Smooth muscle cell (in vitro differentiated cells): ENCODE measurements at regions not wholly inside any gene's neighbourhood (a gene's known extent, or its start where the extent isn't known, plus 50 kb on each side); places are given as distances from the start of the nearest gene placed in this dataset.
A peak's percentile ranks its signal among the peaks of the same experiment; 100 is the strongest.
"Not testable (repeated sequence)": the region's sequence is repeated elsewhere in the genome, so short reads cannot be mapped to it uniquely, and the experiment has no call there.

Experiments
- DNase-seq: peaks from one replicate; lab custom pipeline; 2025; ENCODE audit not compliant: unreplicated experiment; lab: John Stamatoyannopoulos, UW
- H2AFZ ChIP-seq: fragments of 200-600 bp; sonication (generic); 2 replicates; pipeline ENCODE4 v1.6.0; 2016; ENCODE audit warnings: antibody characterized with exemption, low read depth, mild to moderate bottlenecking
- H3F3A ChIP-seq: fragments of 200-600 bp; sonication (generic); 2 replicates; pipeline ENCODE4 v1.6.0; 2017; ENCODE audit warnings: antibody characterized with exemption, low read depth
- H3K27ac ChIP-seq: fragments of 200-600 bp; sonication (generic); 2 replicates; pipeline ENCODE4 v1.5.1; 2016; ENCODE audit warnings: low read depth, mild to moderate bottlenecking
- H3K27me3 ChIP-seq: fragments of 200-600 bp; sonication (generic); 2 replicates; pipeline ENCODE4 v1.6.1; 2016; ENCODE audit warnings: low read depth, mild to moderate bottlenecking
- H3K36me3 ChIP-seq: fragments of 200-600 bp; sonication (generic); 2 replicates; pipeline ENCODE4 v1.5.1; 2016; ENCODE audit warnings: low read depth
- H3K4me1 ChIP-seq: fragments of 200-600 bp; sonication (generic); 2 replicates; pipeline ENCODE4 v1.5.1; 2016; ENCODE audit warnings: low read depth
- H3K4me2 ChIP-seq: fragments of 200-600 bp; sonication (generic); 2 replicates; pipeline ENCODE4 v1.6.0; 2016; ENCODE audit warnings: mild to moderate bottlenecking
- H3K4me3 ChIP-seq: fragments of 200-600 bp; sonication (generic); 2 replicates; pipeline ENCODE4 v1.5.1; 2016; ENCODE audit warnings: mild to moderate bottlenecking
- H3K79me2 ChIP-seq: fragments of 200-600 bp; sonication (generic); 2 replicates; pipeline ENCODE4 v1.6.0; 2016; ENCODE audit warnings: low read depth, mild to moderate bottlenecking
- H3K9ac ChIP-seq: fragments of 200-600 bp; sonication (generic); 2 replicates; pipeline ENCODE4 v1.6.0; 2016; ENCODE audit warnings: low read depth
- H3K9me3 ChIP-seq: fragments of 200-600 bp; sonication (generic); replicated peaks from 2 replicates; pipeline ENCODE4 v1.5.1; 2016; ENCODE audit warnings: low read depth
- H4K20me1 ChIP-seq: fragments of 200-600 bp; sonication (generic); 2 replicates; pipeline ENCODE4 v1.6.0; 2016; ENCODE audit warnings: low read depth
- WGBS: methylation state at CpG from one replicate; pipeline ENCODE4 v1.1.7; 2016; ENCODE audit warnings: low lambda C conversion rate; 5-methylcytosine and 5-hydroxymethylcytosine counted together
- TF ChIP-seq, protein P1 (sequence below): fragments of 200-600 bp; sonication (generic); IDR thresholded peaks from 2 replicates; pipeline ENCODE4 v1.5.1; 2017; ENCODE audit warnings: borderline replicate concordance, mild to moderate bottlenecking, antibody characterized with exemption; ENCODE audit not compliant: insufficient read depth, poor library complexity, severe bottlenecking

DNA sequence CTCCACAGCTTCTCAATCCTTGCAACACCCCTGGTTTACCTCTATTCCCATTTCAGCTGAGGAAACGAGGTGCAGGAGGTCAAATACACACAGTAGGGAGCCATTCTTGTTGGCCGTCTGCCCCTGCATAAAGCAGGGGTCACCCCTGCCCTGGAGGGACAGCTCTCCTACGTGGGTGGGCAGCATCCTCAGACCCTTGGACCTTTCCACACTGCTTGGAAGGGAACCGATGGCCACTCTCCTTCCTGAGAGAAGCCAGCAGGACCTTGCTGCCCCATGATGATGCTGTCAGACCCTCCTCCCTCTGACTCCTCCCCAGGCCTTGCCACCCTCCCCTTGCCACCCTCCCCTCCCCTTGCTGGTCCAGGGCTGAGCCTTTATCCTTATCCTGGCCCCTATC is 121.1 kb upstream of the SYT13 start:
- no peaks in the 10 kb centered on the region for H3K27me3 ChIP-seq
- H3K4me2 ChIP-seq: no peak overlapping the region
- H3K27ac ChIP-seq: no peak overlapping the region
- no peak overlapping the region for H3K9ac ChIP-seq
- no peaks in the 10 kb centered on the region for H3K36me3 ChIP-seq
- no peak for DNase-seq
- H3F3A ChIP-seq: peaks cover 7% of the 10 kb centered on the region
- H4K20me1 ChIP-seq: no peaks in the 10 kb centered on the region
- no peak overlapping the region for H3K4me3 ChIP-seq
- H3K79me2 ChIP-seq: no peaks in the 10 kb centered on the region
- no peak overlapping the region for H2AFZ ChIP-seq
- H3K9me3 ChIP-seq: no peaks in the 10 kb centered on the region
- WGBS: 79% methylated on average over 4 of the region's 4 CpGs
- TF ChIP-seq, protein P1, sequence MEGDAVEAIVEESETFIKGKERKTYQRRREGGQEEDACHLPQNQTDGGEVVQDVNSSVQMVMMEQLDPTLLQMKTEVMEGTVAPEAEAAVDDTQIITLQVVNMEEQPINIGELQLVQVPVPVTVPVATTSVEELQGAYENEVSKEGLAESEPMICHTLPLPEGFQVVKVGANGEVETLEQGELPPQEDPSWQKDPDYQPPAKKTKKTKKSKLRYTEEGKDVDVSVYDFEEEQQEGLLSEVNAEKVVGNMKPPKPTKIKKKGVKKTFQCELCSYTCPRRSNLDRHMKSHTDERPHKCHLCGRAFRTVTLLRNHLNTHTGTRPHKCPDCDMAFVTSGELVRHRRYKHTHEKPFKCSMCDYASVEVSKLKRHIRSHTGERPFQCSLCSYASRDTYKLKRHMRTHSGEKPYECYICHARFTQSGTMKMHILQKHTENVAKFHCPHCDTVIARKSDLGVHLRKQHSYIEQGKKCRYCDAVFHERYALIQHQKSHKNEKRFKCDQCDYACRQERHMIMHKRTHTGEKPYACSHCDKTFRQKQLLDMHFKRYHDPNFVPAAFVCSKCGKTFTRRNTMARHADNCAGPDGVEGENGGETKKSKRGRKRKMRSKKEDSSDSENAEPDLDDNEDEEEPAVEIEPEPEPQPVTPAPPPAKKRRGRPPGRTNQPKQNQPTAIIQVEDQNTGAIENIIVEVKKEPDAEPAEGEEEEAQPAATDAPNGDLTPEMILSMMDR: no peak
- peaks cover 21% of the 10 kb centered on the region for H3K4me1 ChIP-seq

DNA sequence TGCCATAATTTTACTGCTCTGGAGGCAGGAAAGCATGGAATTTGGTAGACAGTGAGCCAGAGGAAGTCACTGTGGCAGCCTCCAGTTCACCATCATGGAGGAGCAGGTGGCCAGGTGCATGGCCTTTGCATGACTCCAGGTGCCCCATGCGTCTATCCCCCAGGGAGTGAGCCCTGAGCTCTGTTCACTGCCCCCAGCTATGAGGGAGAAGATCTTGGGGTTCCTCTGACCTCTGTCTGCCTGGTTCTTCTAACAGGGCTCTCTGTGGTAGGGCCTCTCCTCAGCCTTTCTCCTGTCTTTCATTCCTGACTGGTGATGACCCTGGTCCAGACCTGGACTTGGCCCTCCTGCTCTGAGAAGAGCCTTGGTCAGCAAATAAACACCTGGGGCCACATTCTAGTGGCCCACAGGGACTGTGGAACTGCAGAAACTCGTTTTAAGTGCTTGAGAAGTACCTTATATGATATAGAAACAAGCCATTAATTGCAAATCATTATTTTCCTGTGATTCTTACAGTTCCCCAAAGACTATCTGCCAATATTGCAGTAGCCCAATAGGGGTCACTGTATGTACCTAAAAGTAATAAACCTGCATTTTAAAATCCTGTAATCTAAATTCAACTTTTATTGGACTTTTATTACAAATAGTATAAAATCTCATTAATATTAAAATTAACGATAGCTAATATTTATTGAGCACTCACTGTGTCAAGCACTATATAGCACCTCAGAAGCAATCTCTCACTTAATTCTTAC is 120.0 kb upstream of the SYT13 start:
- no peaks in the 10 kb centered on the region for H3K9me3 ChIP-seq
- DNase-seq: no peak
- H3F3A ChIP-seq: no peaks in the 10 kb centered on the region
- no peak overlapping the region for H3K27ac ChIP-seq
- TF ChIP-seq, protein P1: peak; percentile 65
- H3K9ac ChIP-seq: no peak overlapping the region
- no peak overlapping the region for H3K4me2 ChIP-seq
- H3K79me2 ChIP-seq: no peaks in the 10 kb centered on the region
- WGBS: 63% methylated on average over 3 of the region's 3 CpGs
- peaks cover 10% of the 10 kb centered on the region for H3K4me1 ChIP-seq
- no peaks in the 10 kb centered on the region for H3K27me3 ChIP-seq
- no peak overlapping the region for H3K4me3 ChIP-seq
- H4K20me1 ChIP-seq: no peaks in the 10 kb centered on the region
- H2AFZ ChIP-seq: no peak overlapping the region
- no peaks in the 10 kb centered on the region for H3K36me3 ChIP-seq

DNA sequence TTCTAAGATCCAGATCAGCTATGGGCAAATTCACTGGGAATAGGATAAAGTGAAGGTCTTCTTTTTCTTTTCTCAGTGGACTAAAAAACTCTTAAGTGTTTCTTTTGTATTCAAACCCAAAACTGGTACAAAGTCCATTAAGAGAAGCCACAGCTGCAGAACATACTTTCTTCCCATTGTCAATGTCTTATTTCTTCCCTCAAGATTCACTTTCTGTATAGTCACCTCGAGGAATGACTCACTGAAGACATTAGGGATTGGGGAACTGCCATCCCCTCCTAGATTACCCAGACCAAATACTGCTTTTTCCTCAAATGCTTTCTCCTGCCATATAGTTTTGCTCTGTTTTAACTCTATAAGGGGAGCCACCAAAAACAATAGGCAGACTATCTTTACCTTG is 117.4 kb upstream of the SYT13 start:
- not testable (repeated sequence) for H3K27ac ChIP-seq, H3K9me3 ChIP-seq, H4K20me1 ChIP-seq, DNase-seq, H3K4me3 ChIP-seq, H2AFZ ChIP-seq, H3K9ac ChIP-seq, H3F3A ChIP-seq, H3K4me1 ChIP-seq, H3K4me2 ChIP-seq, H3K79me2 ChIP-seq, H3K36me3 ChIP-seq, H3K27me3 ChIP-seq
- 27% methylated on average over 1 of the region's 1 CpG for WGBS

DNA sequence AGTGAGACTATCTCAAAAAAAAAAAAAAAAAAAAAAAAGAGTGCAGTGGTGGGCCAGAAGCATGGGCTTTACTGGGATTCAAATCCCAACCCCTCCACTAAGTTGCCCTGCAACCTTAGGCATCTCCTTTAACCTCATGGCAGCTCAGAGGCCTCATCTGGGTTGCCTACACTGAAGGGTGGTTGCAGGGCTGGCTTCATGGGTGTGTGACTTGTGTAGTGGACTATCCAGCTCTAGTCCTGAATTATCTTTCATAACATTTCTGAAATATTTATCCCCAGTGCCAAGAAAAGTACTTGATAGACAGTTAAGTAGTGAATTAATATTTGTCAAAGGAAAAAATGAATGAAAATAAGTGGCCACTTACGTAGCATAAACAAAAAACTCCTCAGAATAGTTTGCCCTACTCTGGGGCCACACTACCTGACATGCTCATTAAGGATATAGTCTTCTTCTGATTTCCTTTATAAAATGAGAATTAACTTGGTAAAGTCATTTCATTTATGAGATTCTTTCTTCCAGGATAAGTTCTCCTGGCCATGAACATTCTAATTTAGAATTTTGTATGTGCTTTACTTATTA is 116.0 kb upstream of the SYT13 start:
- Histone ChIP-seq H3K9ac (no peak overlapping the region), H3K36me3 (no peaks in the 10 kb centered on the region), H4K20me1 (no peaks in the 10 kb centered on the region), H2AFZ (no peak overlapping the region), H3F3A (no peaks in the 10 kb centered on the region), H3K79me2 (no peaks in the 10 kb centered on the region), H3K27ac (no peak overlapping the region), H3K4me2 (no peak overlapping the region), H3K4me3 (no peak overlapping the region), H3K4me1 (no peaks in the 10 kb centered on the region), H3K27me3 (peaks cover 4% of the 10 kb centered on the region), H3K9me3 (no peaks in the 10 kb centered on the region)
- WGBS: 93% methylated on average over 1 of the region's 1 CpG
- no peak for DNase-seq
- TF ChIP-seq, protein P1: no peak
